ENCODE measurements at regions not wholly inside any gene's neighbourhood (a gene's known extent, or its start where the extent isn't known, plus 50 kb on each side); places are given as distances from the start of the nearest gene placed in this dataset.
"Not testable (repeated sequence)": the region's sequence is repeated elsewhere in the genome, so short reads cannot be mapped to it uniquely, and the experiment has no call there.

GRCh38 chr20:47909696-47910369, 124.6 kb upstream of the SULF2 start:
- DNase-seq (ENCODE audit: low spot score in 2 of 2); FAIRE-seq: not testable (repeated sequence)

DNA sequence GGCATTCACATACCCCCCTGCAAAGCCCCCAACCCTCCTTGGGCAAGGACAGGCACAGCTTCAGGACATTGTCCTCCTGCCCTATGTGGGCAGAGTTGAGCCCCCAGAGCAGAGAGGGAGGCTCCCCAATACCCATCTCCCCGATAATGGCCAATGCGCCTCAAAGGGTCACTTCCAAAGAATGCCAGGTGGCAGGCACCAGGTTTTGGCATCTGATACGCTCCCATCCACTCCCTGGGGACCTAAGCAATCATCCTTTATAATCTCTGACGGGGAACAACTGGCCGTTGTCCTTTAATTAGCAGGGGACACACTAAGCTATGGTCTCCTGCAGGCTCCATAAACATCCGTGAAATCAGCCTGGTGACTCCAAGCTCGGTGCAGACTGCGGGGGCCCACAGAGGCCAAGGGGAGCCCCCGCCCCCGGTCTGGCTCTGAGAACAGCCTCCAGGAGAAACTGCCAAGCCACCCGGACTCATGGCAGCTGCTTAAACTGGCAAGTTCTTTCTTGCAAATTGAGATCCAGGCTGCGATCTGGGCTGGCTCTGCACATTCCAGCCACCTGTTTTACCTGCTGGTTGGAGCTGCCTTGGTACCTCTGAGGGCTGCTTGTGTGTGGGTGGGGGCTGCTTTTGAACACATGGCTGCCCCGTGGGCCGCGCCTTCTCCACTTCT, 123.2 kb upstream of the SULF2 start:
- FAIRE-seq; DNase-seq (ENCODE audit: low spot score in 2 of 2): not testable (repeated sequence)

- DNase-seq (ENCODE audit: low spot score in 2 of 2); FAIRE-seq: not testable (repeated sequence)
Observed at GRCh38 chr20:47907951-47908350, 122.7 kb upstream of the SULF2 start.

DNA sequence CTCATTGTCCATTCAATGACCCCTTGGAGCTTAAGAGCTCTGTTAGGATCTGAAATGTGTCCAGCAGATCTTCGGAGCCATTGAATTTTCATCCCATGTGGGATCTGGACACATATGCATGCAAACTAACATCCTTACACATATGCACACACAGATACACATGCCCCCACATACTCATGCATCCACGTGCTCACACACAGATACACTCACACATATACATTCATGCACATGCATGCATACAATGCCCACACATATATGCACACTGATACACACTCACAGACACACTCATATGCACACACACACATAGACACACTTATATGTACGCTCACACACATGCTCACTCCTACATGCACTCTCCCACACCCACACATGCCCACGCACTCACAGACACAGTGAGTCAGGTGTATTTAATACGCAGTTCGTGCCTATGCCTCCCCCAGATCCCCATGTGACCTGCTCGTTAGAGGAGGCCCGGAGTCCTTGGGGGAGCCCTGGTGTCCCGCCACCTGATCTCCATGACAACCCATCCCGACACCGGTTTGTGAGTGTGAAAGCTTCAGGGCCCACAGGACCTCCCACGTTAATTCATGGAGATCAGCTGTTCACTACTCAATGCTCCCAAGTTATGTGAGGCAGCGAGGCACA, 121.9 kb upstream of the SULF2 start:
- FAIRE-seq (no peak), DNase-seq (ENCODE audit: low spot score in 2 of 2) (peak in 1 of 2 donors; percentile 22)

- FAIRE-seq: no peak
- no peak for DNase-seq (ENCODE audit: low spot score in 2 of 2)
Observed at GRCh38 chr20:47906348-47906660, 121.0 kb upstream of the SULF2 start.

DNA sequence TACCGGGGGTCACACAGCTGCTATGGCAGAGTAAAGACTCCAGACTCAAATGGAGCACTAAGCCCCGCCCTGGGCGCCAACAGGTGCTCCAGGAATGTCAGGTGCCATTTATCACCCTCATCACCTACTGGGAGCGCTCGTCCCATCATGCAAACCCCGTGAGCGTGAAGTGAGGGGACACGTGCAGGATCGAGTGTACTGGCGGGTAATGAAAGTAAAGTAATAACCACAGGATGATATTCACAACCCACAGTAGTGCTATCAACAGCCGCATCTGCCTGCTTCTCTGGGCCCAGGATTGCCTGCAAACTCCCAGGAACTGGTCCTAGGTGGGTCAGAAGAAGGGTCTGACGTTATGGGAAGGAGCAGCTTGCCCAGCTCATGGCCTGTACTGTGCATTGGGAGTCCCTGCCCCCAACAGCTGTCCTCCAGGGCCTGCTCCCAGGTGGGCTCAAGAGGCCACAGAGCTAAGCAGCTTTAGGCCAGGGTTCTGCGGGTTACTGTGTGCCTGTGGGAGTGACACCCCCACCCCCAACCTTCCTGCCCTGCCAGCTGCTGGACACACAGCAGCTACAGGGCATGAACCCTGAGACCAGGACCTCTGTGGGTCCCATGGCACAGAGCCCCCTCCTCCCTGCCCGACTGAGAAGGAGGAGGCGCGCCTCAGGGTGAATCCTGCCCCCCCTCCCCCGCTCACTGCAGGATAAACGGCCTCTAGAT, 120.5 kb upstream of the SULF2 start:
- no peak for FAIRE-seq
- no peak for DNase-seq (ENCODE audit: low spot score in 2 of 2)

- not testable (repeated sequence) for DNase-seq (ENCODE audit: low spot score in 2 of 2); FAIRE-seq
Observed at GRCh38 chr20:47903009-47903408, 117.7 kb upstream of the SULF2 start.

DNA sequence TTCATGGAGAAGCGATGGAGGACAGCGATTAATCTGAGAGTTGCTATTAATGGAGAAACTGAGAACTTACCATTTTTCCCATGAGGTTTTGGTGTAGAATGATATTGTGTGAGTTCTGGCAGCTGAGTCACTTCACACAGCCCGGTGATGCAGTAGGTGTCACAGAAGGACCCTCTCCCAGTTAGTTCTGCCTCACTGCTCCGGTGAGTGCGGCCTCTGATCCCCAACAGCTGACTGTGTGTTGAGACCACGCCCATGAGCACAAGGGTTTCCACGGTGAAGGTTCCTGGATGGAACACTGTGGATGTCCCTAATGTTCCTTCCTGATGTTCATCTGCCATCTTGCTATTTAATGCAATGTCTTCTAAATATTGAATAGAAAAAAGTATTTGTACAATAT, 114.0 kb upstream of the SULF2 start:
- DNase-seq (ENCODE audit: low spot score in 2 of 2): not testable (repeated sequence)

GRCh38 chr20:47897461-47897860, 112.2 kb upstream of the SULF2 start:
- DNase-seq (ENCODE audit: low spot score in 2 of 2) (no peak), FAIRE-seq (no peak)

More for the DNA sequence above, 114.0 kb upstream of the SULF2 start:
- not testable (repeated sequence) for FAIRE-seq

DNA sequence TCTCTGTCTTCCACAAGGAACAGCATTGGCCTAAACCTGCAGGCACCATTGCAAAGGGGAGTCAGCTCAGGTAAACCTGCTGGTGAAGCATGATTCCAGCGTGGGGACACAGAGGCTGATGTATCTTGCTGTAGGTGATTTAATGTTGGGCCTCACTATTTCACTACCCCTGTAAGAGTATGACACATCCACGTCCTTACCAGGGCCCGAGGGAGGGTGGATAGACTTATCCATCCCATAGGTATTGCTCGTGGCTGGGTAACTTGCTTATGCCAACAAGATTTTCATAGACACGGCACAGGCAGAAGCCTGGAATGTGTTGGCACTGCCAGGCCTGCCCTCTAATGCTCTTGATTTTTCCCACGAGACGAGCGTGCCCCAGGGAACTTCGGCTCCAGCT, 107.4 kb upstream of the SULF2 start:
- FAIRE-seq; DNase-seq (ENCODE audit: low spot score in 2 of 2): not testable (repeated sequence)

GRCh38 chr20:47890708-47891107, 105.4 kb upstream of the SULF2 start:
- not testable (repeated sequence) for DNase-seq (ENCODE audit: low spot score in 2 of 2); FAIRE-seq

- not testable (repeated sequence) for DNase-seq (ENCODE audit: low spot score in 2 of 2); FAIRE-seq
Observed at GRCh38 chr20:47889751-47890150, 104.5 kb upstream of the SULF2 start.

- no peak for DNase-seq (ENCODE audit: low spot score in 2 of 2)
- FAIRE-seq: no peak
Observed at GRCh38 chr20:47888351-47888750, 103.1 kb upstream of the SULF2 start.

GRCh38 chr20:47887477-47888080, 102.3 kb upstream of the SULF2 start:
- DNase-seq (ENCODE audit: low spot score in 2 of 2): no peak
- FAIRE-seq: no peak

GRCh38 chr20:47887064-47887463, 101.8 kb upstream of the SULF2 start:
- no peak for FAIRE-seq

GRCh38 chr20:47886454-47887041, 101.3 kb upstream of the SULF2 start:
- FAIRE-seq (no peak), DNase-seq (ENCODE audit: low spot score in 2 of 2) (no peak)

More at GRCh38 chr20:47887064-47887463, 101.8 kb upstream of the SULF2 start:
- DNase-seq (ENCODE audit: low spot score in 2 of 2): no peak

GRCh38 chr20:47885909-47886453, 100.7 kb upstream of the SULF2 start:
- FAIRE-seq (no peak), DNase-seq (ENCODE audit: low spot score in 2 of 2) (no peak)

DNA sequence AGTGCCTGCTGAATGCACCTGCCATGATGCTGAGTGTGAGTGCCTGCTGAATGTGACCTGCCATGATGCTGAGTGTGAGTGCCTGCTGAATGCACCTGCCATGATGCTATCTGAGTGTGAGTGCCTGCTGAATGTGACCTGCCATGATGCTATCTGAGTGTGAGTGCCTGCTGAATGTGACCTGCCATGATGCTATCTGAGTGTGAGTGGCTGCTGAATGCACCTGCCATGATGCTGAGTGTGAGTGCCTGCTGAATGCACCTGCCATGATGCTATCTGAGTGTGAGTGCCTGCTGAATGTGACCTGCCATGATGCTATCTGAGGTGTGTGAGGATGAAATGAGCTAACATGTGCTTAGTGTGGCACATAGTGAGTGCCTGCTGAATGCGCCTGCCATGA, 98.7 kb upstream of the SULF2 start:
- DNase-seq (ENCODE audit: low spot score in 2 of 2); FAIRE-seq: not testable (repeated sequence)

GRCh38 chr20:47883186-47883585, 97.9 kb upstream of the SULF2 start:
- DNase-seq (ENCODE audit: low spot score in 2 of 2) (no peak), FAIRE-seq (no peak)

- no peak for FAIRE-seq
- no peak for DNase-seq (ENCODE audit: low spot score in 2 of 2)
Observed at GRCh38 chr20:47879771-47880170, 94.5 kb upstream of the SULF2 start.

Measured in frontal cortex (tissue), 3 donors.